ENCODE measurements at regions not wholly inside any gene's neighbourhood (a gene's known extent, or its start where the extent isn't known, plus 50 kb on each side); places are given as distances from the start of the nearest gene placed in this dataset.

DNA sequence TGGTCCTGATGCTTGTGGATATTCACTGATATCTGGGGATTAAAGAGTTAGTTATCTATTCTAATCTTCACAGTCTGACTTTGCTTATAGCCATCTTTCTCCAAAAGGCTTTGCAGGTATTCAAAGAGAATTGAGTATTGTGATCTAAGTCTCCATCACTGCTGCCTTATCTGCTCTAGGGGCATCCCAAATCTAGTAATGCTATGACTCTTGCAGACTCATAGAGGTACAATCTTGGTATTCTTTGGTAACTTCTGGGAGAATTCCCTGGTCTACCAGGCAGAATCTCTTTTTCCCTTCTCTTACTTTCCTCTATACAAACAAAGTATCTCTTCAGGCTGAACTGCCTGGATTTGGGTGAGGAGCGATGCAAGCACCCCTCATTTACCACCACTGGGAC lies 746.3 kb downstream of the JRKL start:
- TF ChIP-seq POLR2A (IDR thresholded peaks at IDR 0.05) (no peak), CTCF (IDR thresholded peaks at IDR 0.05) (no peak)
